ENCODE measurements at regions not wholly inside any gene's neighbourhood (a gene's known extent, or its start where the extent isn't known, plus 50 kb on each side); places are given as distances from the start of the nearest gene placed in this dataset.

GRCh38 chrX:139327355-139327754 lies 203.2 kb upstream of the F9 start:
- intact Hi-C loops (cut with micrococcal nuclease; ENCODE audit: unreplicated experiment): no loop called here
- ATAC-seq: no peak

More at GRCh38 chrX:139327355-139327754, 203.2 kb upstream of the F9 start:
- Histone ChIP-seq H3K9me3 (ENCODE audit: low read length) (no peaks in the 10 kb centered on the region), H3K9ac (ENCODE audit: insufficient read depth, low read depth, low read length) (no peak overlapping the region), H3K27ac (ENCODE audit: extremely low read length, insufficient read depth, low read length) (no peak overlapping the region), H3K4me2 (ENCODE audit: low read depth, low read length) (no peak overlapping the region), H3K27me3 (ENCODE audit: control insufficient read depth in 1 of 2, insufficient read depth in 2 of 2, low read length in 2 of 2) (no peaks in the 10 kb centered on the region), H3K79me2 (ENCODE audit: insufficient read depth, low read length) (no peaks in the 10 kb centered on the region), H4K20me1 (ENCODE audit: insufficient read depth, low read length) (no peaks in the 10 kb centered on the region), H3K4me1 (ENCODE audit: insufficient read depth, low read length) (no peaks in the 10 kb centered on the region), H3K36me3 (replicated peaks in 1 of 2; ENCODE audit: control insufficient read depth in 1 of 2, insufficient read depth in 2 of 2, low read length in 2 of 2) (no peaks in the 10 kb centered on the region), H2AFZ (ENCODE audit: low read length) (no peak overlapping the region), H3K4me3 (replicated peaks in 1 of 3; ENCODE audit: insufficient read depth in 1 of 3, low read depth in 2 of 3, low read length in 3 of 3) (no peak overlapping the region)
- BruUV-seq (replicated peaks): no TSS peak
- in situ Hi-C loops (cut with HindIII; ENCODE audit: extremely low pct_ligation_motif_present, low pct_unique_long_range_greater_than_20kb): no loop called here
- ChIA-PET POLR2A (no interaction called here), CTCF (ENCODE audit: low intra/inter-chr PET ratio, low total read pairs) (no interaction called here)
- DNase-seq (ENCODE audit: low spot score) (no peak), FAIRE-seq (no peak)
- TF ChIP-seq, protein P1, sequence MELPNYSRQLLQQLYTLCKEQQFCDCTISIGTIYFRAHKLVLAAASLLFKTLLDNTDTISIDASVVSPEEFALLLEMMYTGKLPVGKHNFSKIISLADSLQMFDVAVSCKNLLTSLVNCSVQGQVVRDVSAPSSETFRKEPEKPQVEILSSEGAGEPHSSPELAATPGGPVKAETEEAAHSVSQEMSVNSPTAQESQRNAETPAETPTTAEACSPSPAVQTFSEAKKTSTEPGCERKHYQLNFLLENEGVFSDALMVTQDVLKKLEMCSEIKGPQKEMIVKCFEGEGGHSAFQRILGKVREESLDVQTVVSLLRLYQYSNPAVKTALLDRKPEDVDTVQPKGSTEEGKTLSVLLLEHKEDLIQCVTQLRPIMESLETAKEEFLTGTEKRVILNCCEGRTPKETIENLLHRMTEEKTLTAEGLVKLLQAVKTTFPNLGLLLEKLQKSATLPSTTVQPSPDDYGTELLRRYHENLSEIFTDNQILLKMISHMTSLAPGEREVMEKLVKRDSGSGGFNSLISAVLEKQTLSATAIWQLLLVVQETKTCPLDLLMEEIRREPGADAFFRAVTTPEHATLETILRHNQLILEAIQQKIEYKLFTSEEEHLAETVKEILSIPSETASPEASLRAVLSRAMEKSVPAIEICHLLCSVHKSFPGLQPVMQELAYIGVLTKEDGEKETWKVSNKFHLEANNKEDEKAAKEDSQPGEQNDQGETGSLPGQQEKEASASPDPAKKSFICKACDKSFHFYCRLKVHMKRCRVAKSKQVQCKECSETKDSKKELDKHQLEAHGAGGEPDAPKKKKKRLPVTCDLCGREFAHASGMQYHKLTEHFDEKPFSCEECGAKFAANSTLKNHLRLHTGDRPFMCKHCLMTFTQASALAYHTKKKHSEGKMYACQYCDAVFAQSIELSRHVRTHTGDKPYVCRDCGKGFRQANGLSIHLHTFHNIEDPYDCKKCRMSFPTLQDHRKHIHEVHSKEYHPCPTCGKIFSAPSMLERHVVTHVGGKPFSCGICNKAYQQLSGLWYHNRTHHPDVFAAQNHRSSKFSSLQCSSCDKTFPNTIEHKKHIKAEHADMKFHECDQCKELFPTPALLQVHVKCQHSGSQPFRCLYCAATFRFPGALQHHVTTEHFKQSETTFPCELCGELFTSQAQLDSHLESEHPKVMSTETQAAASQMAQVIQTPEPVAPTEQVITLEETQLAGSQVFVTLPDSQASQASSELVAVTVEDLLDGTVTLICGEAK (IDR thresholded peaks at IDR 0.05): no peak
- TF ChIP-seq, protein P1 (CRISPR knock-in tag; IDR thresholded peaks at IDR 0.05): no peak
- TF ChIP-seq SP1 (IDR thresholded peaks at IDR 0.05): no peak
- no peak for TF ChIP-seq SP1 (CRISPR knock-in tag; IDR thresholded peaks at IDR 0.05)
- TF ChIP-seq, protein P2, sequence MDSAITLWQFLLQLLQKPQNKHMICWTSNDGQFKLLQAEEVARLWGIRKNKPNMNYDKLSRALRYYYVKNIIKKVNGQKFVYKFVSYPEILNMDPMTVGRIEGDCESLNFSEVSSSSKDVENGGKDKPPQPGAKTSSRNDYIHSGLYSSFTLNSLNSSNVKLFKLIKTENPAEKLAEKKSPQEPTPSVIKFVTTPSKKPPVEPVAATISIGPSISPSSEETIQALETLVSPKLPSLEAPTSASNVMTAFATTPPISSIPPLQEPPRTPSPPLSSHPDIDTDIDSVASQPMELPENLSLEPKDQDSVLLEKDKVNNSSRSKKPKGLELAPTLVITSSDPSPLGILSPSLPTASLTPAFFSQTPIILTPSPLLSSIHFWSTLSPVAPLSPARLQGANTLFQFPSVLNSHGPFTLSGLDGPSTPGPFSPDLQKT (CRISPR knock-in tag; IDR thresholded peaks at IDR 0.05; ENCODE audit: borderline replicate concordance): no peak
- TF ChIP-seq NAIF1 (CRISPR knock-in tag; IDR thresholded peaks at IDR 0.05; ENCODE audit: borderline replicate concordance): no peak

Data from HepG2 (cell line).